Skeletal muscle tissue (tissue), 3 donors: ENCODE measurements at regions not wholly inside any gene's neighbourhood (a gene's known extent, or its start where the extent isn't known, plus 50 kb on each side); places are given as distances from the start of the nearest gene placed in this dataset.

Experiments
- H3K27ac ChIP-seq: one replicate; pipeline ENCODE4 v1.7.0; 2013; ENCODE audit warnings: mild to moderate bottlenecking, low read depth, low read length, inconsistent platforms
- H3K27me3 ChIP-seq, 3 donors: one replicate each; pipeline ENCODE4 v1.7.0; 2013; ENCODE audit warnings: low read length in 3 of 3; ENCODE audit not compliant: control insufficient read depth in 3 of 3, insufficient read depth in 3 of 3
- H3K36me3 ChIP-seq, 3 donors: one replicate each; pipeline ENCODE4 v1.7.0; 2013; ENCODE audit warnings: low read length in 3 of 3; ENCODE audit not compliant: control insufficient read depth in 3 of 3, insufficient read depth in 3 of 3
- H3K4me1 ChIP-seq, 3 donors: one replicate each; pipeline ENCODE4 v1.7.0; 2013; ENCODE audit warnings: low read length in 3 of 3, mild to moderate bottlenecking in 3 of 3; ENCODE audit not compliant: control insufficient read depth in 3 of 3, insufficient read depth in 3 of 3
- H3K4me3 ChIP-seq, 3 donors: one replicate each; pipeline ENCODE4 v1.7.0; 2013; ENCODE audit warnings: low read length in 3 of 3
- H3K9ac ChIP-seq, 3 donors: one replicate each; pipeline ENCODE4 v1.7.0; 2013; ENCODE audit warnings: low read length in 3 of 3, mild to moderate bottlenecking in 3 of 3, moderate library complexity in 2 of 3, low read depth in 1 of 3
- H3K9me3 ChIP-seq, 3 donors: one replicate each; pipeline ENCODE4 v1.7.0; 2013; ENCODE audit warnings: low read length in 3 of 3; ENCODE audit not compliant: control insufficient read depth in 3 of 3
- donor health status: Osteomylitis.

DNA sequence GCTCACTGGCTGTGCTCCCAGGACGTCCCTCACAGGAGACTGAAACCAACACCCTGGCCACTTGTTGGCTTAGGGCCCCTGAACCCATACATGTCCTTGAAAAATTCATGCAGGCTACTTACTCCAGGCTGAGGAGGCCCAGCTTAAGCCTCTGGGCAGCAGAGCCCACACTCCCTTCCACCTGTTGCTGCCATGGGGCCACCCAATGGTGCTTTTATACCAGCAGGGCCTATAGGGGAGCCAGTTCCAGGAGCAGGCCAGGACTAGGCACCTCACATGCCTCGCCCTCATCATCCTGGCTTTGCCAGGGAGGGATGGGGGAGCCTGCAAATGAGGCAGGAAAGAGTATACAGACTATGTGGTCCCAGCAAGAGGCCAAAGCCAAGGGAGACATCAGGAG lies 181.7 kb upstream of the NECTIN1 start:
- Histone ChIP-seq H3K27ac (no peak overlapping the region), H3K9ac (no peak overlapping the region), H3K9me3 (no peaks in the 10 kb centered on the region), H3K36me3 (no peaks in the 10 kb centered on the region), H3K4me3 (no peak overlapping the region), H3K4me1 (no peaks in the 10 kb centered on the region), H3K27me3 (peaks cover 15 to 43% (median 25%) of the 10 kb centered on the region in 3 donors)

DNA sequence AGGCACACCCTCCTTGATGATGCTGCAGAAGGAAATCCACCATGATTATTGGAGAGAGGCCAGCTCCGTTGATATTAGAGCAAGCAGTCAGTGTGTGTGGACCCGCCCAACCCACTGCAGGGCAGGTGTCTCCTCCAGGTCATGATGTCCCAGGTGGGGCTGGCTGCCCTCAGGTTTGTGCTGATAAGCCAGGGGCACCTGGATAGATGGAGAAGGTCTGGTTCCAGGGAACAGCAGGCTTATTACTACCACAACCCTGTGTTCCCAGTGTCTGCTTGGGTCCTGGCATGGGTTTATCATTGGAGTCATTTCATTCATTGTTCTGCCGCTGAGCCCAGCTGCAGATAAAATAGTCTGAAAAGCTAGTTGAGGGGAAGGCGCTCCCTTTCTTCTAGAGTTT lies 181.1 kb upstream of the NECTIN1 start:
- H3K36me3 ChIP-seq = no peaks in the 10 kb centered on the region
- no peak overlapping the region for H3K9ac ChIP-seq
- no peaks in the 10 kb centered on the region for H3K9me3 ChIP-seq
- H3K27me3 ChIP-seq = peaks cover 15 to 48% (median 29%) of the 10 kb centered on the region in 3 donors
- H3K27ac ChIP-seq = no peak overlapping the region
- H3K4me1 ChIP-seq = no peaks in the 10 kb centered on the region
- no peak overlapping the region for H3K4me3 ChIP-seq

- no peaks in the 10 kb centered on the region for H3K4me1 ChIP-seq
- no peak overlapping the region for H3K9ac ChIP-seq
- no peak overlapping the region for H3K27ac ChIP-seq
- H3K27me3 ChIP-seq = peaks cover 15 to 49% (median 29%) of the 10 kb centered on the region in 3 donors
- H3K9me3 ChIP-seq = no peaks in the 10 kb centered on the region
- H3K36me3 ChIP-seq = no peaks in the 10 kb centered on the region
- H3K4me3 ChIP-seq = no peak overlapping the region
These were observed 180.5 kb upstream of the NECTIN1 start for GRCh38 chr11:119909495-119909894.

DNA sequence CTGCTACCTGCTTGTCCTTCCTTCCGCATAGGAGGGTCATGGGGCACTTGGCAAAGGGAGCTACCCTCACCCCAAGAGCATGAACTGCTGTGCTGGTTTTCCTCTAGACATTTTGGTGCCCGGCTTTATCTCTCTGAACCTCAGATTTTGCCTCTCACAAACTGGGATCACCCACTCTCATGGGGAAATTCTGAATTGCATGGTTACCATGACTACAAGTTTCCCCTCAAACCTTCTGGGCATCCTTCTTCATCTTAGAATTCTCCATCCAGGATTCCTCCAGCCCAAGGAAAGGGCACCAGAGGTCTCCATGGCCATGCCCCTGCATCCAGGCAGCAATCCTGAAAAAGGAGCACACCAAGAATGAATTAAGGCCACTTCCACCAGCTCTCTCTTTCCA lies 180.1 kb upstream of the NECTIN1 start:
- peaks cover 15 to 49% (median 29%) of the 10 kb centered on the region in 3 donors for H3K27me3 ChIP-seq
- H3K4me3 ChIP-seq = no peak overlapping the region

DNA sequence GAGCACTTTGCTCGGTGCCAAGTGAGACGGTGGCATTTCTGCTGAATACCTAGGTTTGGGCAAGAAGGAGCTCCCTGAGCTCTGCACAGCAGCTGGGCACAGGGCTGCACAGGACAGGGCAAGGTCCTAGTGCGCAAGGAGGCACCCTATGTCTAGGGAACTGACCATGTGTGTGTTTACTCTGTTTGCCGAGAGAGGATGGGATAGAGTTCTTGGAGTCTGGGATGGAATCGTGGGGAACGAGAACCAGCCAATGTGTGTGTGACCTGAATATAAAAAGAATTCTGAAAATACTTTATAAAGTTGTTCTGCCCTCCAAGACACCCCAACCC lies 179.5 kb upstream of the NECTIN1 start:
- no peak overlapping the region for H3K4me3 ChIP-seq
- no peaks in the 10 kb centered on the region for H3K36me3 ChIP-seq
- no peaks in the 10 kb centered on the region for H3K9me3 ChIP-seq
- H3K4me1 ChIP-seq = no peaks in the 10 kb centered on the region
- H3K27ac ChIP-seq = no peak overlapping the region
- H3K9ac ChIP-seq = no peak overlapping the region
- H3K27me3 ChIP-seq = peaks cover 15 to 51% (median 29%) of the 10 kb centered on the region in 3 donors

More for the DNA sequence above, 180.1 kb upstream of the NECTIN1 start:
- no peaks in the 10 kb centered on the region for H3K9me3 ChIP-seq
- H3K36me3 ChIP-seq = no peaks in the 10 kb centered on the region
- no peaks in the 10 kb centered on the region for H3K4me1 ChIP-seq
- no peak overlapping the region for H3K9ac ChIP-seq
- no peak overlapping the region for H3K27ac ChIP-seq

DNA sequence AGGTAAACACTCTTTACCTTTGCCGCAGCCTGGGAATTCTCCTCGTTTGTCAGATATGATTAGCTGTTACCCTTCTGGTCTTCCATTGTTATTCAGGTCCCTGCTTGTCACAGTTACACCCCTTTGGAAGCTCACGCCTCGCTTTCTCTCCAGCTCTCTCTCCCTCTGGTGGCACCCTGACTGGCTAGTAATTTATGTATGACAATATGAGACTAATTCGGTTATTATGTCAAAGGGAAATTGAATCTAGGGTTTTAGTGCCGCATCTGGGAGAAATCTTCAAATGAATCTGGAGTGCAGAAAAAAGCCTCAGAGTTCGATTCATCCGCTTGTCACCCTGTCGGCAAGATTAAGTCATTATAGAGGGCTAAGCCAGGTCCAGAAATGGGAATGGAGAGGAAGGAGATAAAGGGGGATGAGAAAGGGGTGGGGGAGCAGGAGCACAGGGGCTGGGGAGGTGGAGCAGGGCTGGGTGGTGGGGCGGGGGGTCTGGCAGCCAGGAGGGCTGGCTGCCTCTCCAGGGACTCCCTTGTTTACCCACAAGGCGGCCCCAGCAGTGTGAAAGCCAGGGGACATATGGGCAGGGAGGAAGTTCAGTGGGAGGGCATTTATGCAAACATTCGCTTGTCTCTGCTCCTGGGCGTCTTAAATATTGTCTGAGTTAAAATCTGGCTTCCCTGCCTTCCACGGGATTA lies 179.0 kb upstream of the NECTIN1 start:
- H3K9me3 ChIP-seq = no peaks in the 10 kb centered on the region
- no peaks in the 10 kb centered on the region for H3K36me3 ChIP-seq
- no peak overlapping the region for H3K4me3 ChIP-seq
- no peaks in the 10 kb centered on the region for H3K4me1 ChIP-seq
- H3K9ac ChIP-seq = no peak overlapping the region
- H3K27ac ChIP-seq = no peak overlapping the region
- peaks cover 15 to 55% (median 26%) of the 10 kb centered on the region in 3 donors for H3K27me3 ChIP-seq

DNA sequence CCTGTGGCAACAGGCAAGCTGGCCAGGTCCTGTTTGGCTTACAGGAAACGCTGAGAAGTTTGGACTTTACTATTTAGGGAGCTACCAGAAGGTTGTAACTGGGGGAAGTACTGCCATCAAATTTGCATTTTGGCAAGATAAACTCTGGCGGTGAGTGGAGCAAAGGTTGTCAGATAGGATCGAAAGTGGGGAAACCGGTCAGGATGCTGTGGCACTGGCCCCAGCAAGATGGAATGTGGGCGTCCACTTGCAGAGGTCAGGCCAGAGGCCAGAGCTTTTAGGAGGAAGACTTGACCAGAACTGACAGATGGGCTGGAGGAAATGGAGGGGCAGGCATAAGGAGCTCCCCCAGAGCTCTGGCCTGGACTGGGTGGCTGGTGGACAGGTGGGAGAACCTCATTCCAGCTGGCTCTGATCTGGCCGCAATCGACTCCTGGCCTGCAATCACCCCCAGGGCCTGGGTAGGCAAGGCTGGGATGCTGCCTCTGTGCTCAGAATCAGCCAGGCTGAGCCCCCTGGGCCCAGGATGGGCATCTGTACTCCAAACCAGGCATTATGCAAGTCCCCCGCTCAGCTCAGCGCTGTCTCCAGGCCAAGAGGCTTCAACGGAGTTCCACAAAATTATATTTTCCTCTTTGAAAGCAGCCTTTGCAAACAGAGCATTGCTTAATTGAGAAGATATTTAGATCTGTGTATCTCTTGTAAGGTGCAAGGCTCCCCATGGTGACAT lies 178.3 kb upstream of the NECTIN1 start:
- Histone ChIP-seq H3K27me3 (peaks cover 15 to 55% (median 26%) of the 10 kb centered on the region in 3 donors), H3K9ac (no peak overlapping the region), H3K4me1 (no peaks in the 10 kb centered on the region), H3K27ac (no peak overlapping the region), H3K36me3 (no peaks in the 10 kb centered on the region), H3K9me3 (no peaks in the 10 kb centered on the region), H3K4me3 (no peak overlapping the region)

DNA sequence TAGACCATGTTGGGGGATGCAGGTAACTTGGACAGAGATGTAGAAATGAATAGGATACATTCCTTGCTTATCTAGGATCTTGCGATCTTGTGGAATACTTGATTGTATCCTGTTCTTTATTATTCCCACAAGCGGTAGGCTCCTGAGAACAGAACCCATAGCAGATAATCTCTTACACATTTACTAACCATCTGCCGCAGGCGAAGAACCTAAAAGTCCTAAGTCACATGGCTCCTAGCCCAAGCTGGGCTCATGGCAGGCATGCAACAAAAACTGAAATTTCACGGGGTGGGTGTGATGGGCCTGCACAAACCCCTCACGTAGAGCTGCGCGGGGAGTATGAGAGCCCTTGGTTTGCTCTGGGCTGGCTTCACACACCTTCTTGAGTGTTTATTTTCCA lies 177.4 kb upstream of the NECTIN1 start:
- H3K36me3 ChIP-seq = no peaks in the 10 kb centered on the region
- no peak overlapping the region for H3K4me3 ChIP-seq
- no peaks in the 10 kb centered on the region for H3K9me3 ChIP-seq
- peaks cover 15 to 51% (median 28%) of the 10 kb centered on the region in 3 donors for H3K27me3 ChIP-seq
- H3K27ac ChIP-seq = no peak overlapping the region
- no peaks in the 10 kb centered on the region for H3K4me1 ChIP-seq
- H3K9ac ChIP-seq = no peak overlapping the region

DNA sequence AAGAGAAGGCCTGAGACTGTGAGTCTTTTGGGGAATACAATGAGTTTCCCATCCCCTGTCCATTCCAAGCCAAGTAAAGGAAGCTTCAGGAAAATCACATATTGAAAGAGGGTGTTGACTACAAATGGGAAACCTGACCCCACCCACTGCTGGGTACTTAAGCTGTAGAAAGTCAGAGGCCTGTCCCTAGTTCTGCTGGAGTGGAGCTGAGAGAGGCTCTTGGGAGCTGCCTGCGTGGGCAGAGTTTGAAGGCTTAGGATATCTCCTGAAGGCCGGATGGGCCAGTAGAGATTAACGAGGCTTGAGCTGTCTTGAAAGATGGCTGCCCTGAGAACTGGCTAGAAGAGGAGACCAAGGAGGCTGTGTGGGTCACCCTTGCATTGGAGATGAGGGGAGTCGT lies 176.2 kb upstream of the NECTIN1 start:
- Histone ChIP-seq H3K27me3 (peaks cover 10 to 41% (median 24%) of the 10 kb centered on the region in 3 donors), H3K4me3 (no peak overlapping the region), H3K36me3 (no peaks in the 10 kb centered on the region), H3K27ac (no peak overlapping the region), H3K9ac (no peak overlapping the region), H3K4me1 (no peaks in the 10 kb centered on the region), H3K9me3 (no peaks in the 10 kb centered on the region)

DNA sequence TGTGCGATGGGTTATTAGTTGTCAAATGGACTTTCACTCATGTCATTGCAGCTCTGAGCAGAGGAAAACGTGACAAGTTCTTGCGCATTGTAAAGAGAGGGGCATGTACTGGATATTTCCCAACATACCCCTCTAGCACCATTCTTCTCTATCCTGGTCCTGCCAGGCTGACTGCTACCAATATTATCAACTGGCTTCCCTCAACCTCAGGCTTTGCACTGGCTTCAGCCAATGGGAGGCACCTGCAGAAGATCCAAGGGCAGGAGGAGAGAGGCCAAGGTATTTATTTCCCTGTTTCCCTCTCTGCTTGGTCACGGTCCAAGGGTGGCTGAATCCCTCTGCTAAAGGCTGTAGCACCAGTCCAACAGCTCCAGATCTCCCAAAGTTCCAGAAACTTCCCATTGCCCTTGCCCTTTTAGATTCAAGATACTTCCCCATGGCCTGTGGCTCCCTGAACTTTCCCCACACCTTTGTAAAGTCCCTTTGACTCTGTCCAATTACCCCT lies 175.6 kb upstream of the NECTIN1 start:
- Histone ChIP-seq H3K4me3 (no peak overlapping the region), H3K4me1 (no peaks in the 10 kb centered on the region), H3K9me3 (no peaks in the 10 kb centered on the region), H3K27me3 (peaks cover 4 to 35% (median 20%) of the 10 kb centered on the region in 3 donors), H3K9ac (no peak overlapping the region), H3K36me3 (no peaks in the 10 kb centered on the region), H3K27ac (no peak overlapping the region)
